Body of pancreas (tissue), 4 donors: ENCODE measurements at regions not wholly inside any gene's neighbourhood (a gene's known extent, or its start where the extent isn't known, plus 50 kb on each side); places are given as distances from the start of the nearest gene placed in this dataset.

Source experiments
- ATAC-seq: fragments of 150-250 bp; one replicate; pipeline ENCODE4 v1.9.1; 2016
- DNase-seq, 4 donors: peaks; one replicate each; pipeline ENCODE4 v3.0.0-alpha.2; 2019
- H3K27ac ChIP-seq, 4 donors: fragments of 200-600 bp; sonication (generic); 1 replicate in 3 of 4; 2 replicates in 1 of 4; pipeline versions ENCODE4 v1.5.1 to v1.6.1; 2016 to 2019; ENCODE audit warnings: mild to moderate bottlenecking in 1 of 4, mixed read lengths in 1 of 4, moderate library complexity in 1 of 4
- H3K27me3 ChIP-seq, 2 donors: fragments of 200-600 bp; sonication (generic); one replicate each; pipeline ENCODE4 v1.6.0; 2016; ENCODE audit warnings: mild to moderate bottlenecking in 1 of 2
- H3K36me3 ChIP-seq, 2 donors: fragments of 200-600 bp; sonication (generic); replicated peaks in 1 of 2; 2 replicates each; pipeline ENCODE4 v1.5.1; 2016; ENCODE audit warnings: low read depth in 2 of 2; ENCODE audit not compliant: insufficient read depth in 1 of 2
- H3K4me1 ChIP-seq: fragments of 200-600 bp; sonication (generic); one replicate; pipeline ENCODE4 v1.6.0; 2016
- H3K4me3 ChIP-seq, 2 donors: fragments of 200-600 bp; sonication (generic); 1 replicate in 1 of 2; 2 replicates in 1 of 2; pipeline ENCODE4 v1.5.1; 2016 to 2019
- H3K9me3 ChIP-seq, 3 donors: fragments of 200-600 bp; sonication (generic); 1 replicate in 2 of 3; 2 replicates in 1 of 3; pipeline ENCODE4 v1.5.1; 2016
- POLR2A ChIP-seq, 3 donors: fragments of 450-650 bp; IDR thresholded peaks; one replicate each; pipeline ENCODE4 v1.6.1; 2016; ENCODE audit warnings: antibody characterized with exemption in 3 of 3, mild to moderate bottlenecking in 2 of 3
- WGBS, 2 donors: methylation state at CpG; one replicate each; pipeline ENCODE4 v1.1.5; 2017; 5-methylcytosine and 5-hydroxymethylcytosine counted together
- intact Hi-C: fragments of 100-400 bp; cut with DNase I; formaldehyde crosslinking; loops from one replicate; pipeline ENCODE4 v1.15.1; 2023
- TF ChIP-seq, protein P1 (sequence below), 7 experiments: fragments of 450-650 bp in 4 of 7; fragments of 200-600 bp in 3 of 7; sonication (generic) in 3 of 7; IDR thresholded peaks; one replicate each; pipeline ENCODE4 v1.5.1; 2016 to 2019; ENCODE audit warnings: antibody characterized with exemption in 7 of 7

DNA sequence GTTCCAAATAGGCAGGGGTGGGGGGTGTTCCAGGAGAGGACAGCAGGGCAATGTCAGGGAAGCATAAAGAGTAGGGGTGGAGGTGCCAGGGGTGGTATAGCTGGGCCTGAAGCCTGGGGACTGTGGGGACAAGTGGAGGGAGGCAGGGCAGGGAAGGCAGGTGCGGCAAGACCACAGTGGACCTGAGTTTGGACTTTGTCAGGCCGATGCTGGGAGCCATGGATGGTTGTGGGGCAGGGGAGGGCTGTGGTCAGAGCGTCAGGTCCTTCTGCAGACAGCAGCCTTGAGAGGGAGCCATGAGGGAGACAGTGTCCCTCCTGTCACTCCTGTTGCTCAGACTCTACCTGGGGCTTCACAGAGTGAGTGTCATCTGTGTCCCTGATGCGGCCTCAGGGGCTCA, 320.3 kb downstream of the PTPRU start:
- Histone ChIP-seq H3K27ac (no peak overlapping the region), H3K4me3 (no peak overlapping the region), H3K27me3 (no peaks in the 10 kb centered on the region), H3K9me3 (no peaks in the 10 kb centered on the region), H3K4me1 (no peaks in the 10 kb centered on the region), H3K36me3 (no peaks in the 10 kb centered on the region)
- WGBS, 2 donors: 57 to 75% methylated on average over 4 of the region's 4 CpGs
- intact Hi-C loops: no loop called here
- ATAC-seq (no peak), DNase-seq (no peak)
- TF ChIP-seq, protein P1, sequence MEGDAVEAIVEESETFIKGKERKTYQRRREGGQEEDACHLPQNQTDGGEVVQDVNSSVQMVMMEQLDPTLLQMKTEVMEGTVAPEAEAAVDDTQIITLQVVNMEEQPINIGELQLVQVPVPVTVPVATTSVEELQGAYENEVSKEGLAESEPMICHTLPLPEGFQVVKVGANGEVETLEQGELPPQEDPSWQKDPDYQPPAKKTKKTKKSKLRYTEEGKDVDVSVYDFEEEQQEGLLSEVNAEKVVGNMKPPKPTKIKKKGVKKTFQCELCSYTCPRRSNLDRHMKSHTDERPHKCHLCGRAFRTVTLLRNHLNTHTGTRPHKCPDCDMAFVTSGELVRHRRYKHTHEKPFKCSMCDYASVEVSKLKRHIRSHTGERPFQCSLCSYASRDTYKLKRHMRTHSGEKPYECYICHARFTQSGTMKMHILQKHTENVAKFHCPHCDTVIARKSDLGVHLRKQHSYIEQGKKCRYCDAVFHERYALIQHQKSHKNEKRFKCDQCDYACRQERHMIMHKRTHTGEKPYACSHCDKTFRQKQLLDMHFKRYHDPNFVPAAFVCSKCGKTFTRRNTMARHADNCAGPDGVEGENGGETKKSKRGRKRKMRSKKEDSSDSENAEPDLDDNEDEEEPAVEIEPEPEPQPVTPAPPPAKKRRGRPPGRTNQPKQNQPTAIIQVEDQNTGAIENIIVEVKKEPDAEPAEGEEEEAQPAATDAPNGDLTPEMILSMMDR (IDR thresholded peaks at IDR 0.05): no peak
- TF ChIP-seq POLR2A (IDR thresholded peaks at IDR 0.05): no peak

DNA sequence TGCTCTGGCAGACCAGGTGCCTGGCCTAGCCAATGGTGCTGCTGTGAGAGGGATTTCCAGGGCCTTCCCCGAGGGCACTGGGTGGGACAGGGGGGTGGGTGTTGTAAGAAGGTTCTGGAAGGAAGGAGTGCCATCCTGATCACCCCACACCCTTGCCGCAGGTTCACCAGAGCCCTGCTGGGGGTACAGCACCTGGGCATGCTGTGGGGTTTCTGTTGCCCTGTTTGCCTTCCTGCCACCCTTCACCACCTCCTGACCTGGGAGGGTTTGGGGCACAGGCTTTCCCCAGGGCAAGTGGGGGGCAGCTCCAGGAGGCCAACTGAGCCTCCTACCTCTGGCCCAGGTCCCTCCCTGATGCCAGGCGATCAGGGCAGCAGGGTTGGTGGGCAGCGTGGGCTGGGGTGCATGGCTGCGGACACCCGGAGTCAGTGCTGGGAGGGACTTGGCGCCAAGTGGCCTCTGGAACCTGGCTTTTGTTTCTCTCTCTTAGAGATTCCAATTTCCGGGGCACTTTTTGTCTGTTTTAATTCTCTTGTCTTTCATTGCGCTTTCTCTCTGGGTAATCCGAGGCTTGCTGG, 318.8 kb downstream of the PTPRU start:
- intact Hi-C loops: no loop called here
- Histone ChIP-seq H3K27me3 (no peaks in the 10 kb centered on the region), H3K9me3 (no peaks in the 10 kb centered on the region), H3K4me3 (no peak overlapping the region), H3K27ac (no peak overlapping the region), H3K36me3 (no peaks in the 10 kb centered on the region), H3K4me1 (no peaks in the 10 kb centered on the region)
- 72 to 85% methylated on average over 9 of the region's 10 CpGs for WGBS, 2 donors
- ATAC-seq (no peak), DNase-seq (no peak)
- TF ChIP-seq POLR2A (IDR thresholded peaks at IDR 0.05): no peak
- TF ChIP-seq, protein P1 (IDR thresholded peaks at IDR 0.05): no peak

DNA sequence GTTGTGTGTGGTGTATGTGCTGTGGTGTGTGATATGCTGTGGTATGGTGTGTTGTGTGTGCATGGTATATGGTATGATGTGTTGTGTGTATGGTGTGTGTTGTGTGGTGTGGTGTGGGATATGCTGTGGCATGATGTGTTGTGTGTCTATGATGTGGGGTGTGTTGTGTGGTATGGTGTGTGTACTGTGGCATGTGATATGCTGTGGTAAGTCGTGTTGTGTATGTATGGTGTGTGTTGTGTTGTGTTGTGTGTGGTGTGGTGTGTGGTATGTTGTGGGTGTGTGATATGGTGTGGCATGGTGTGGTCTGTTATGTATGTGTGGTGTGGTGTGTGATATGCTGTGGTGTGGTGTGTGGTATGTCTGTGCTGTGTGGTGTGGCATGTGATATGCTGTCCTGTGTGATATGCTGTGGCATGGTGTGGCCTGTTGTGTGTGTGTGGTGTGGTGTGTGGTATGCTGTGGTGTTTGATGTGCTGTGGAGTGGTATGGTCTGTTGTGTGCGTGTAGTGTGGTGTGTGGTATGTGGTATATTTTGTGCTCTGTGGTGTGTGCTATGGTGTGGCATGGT, 318.0 kb downstream of the PTPRU start:
- Histone ChIP-seq H3K4me3 (no peak overlapping the region), H3K27ac (no peak overlapping the region), H3K9me3 (no peaks in the 10 kb centered on the region), H3K4me1 (no peaks in the 10 kb centered on the region), H3K36me3 (no peaks in the 10 kb centered on the region), H3K27me3 (no peaks in the 10 kb centered on the region)
- intact Hi-C loops: no loop called here
- DNase-seq (no peak), ATAC-seq (no peak)
- 67 to 84% methylated on average over 2 of the region's 2 CpGs for WGBS, 2 donors
- TF ChIP-seq, protein P1 (IDR thresholded peaks at IDR 0.05): no peak
- TF ChIP-seq POLR2A (IDR thresholded peaks at IDR 0.05): no peak

DNA sequence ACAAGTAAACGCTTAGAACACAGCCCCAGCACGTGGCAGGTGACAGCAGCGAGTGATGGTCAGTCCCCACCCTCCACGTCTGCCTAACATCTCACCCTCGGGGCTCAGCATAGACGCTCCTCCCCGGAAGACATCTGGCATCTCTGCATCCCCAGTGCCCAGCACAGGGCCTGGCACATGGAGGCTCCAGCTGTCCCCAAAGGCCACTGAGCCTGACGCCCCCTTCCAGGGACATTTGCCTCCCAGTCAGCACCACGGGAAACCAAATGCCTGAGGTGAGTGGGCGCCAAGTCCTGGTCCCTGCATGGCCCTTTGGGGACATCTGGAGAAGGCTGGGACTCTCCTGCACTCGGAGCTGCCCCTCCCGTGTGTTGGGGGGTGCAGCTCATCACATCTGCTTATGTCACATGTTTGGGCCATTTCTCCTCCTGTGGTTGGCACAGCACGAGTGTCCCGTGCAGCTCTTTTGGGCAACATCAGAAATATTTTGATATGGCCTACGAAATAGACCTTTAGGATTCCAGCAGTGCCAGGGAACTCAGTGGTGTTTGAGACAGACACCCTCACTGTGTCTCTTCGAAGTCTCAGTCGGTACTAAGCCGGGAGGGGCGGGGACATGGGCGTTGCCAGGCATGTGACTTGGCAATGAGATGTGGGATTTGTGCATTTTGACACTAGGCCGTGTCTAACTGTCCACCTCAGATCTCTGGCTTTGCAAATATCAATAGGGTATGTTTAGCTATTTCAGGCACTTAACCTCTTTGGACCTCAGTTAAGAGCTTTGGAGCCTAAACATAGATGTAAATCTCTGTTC, 315.0 kb downstream of the PTPRU start:
- 71 to 75% methylated on average over 18 to 21 of the region's 21 CpGs for WGBS, 2 donors
- H3K27me3 ChIP-seq: no peaks in the 10 kb centered on the region
- ATAC-seq (no peak), DNase-seq (no peak)
- no peaks in the 10 kb centered on the region for H3K9me3 ChIP-seq
- no peaks in the 10 kb centered on the region for H3K4me1 ChIP-seq
- H3K4me3 ChIP-seq: no peak overlapping the region
- H3K36me3 ChIP-seq: no peaks in the 10 kb centered on the region
- TF ChIP-seq, protein P1 (IDR thresholded peaks at IDR 0.05): no peak
- TF ChIP-seq POLR2A (IDR thresholded peaks at IDR 0.05): no peak
- no peak overlapping the region for H3K27ac ChIP-seq
- intact Hi-C loops: no loop called here
